Lower leg skin (tissue), 4 donors: ENCODE measurements at regions not wholly inside any gene's neighbourhood (a gene's known extent, or its start where the extent isn't known, plus 50 kb on each side); places are given as distances from the start of the nearest gene placed in this dataset.

Source experiments
- DNase-seq, 2 donors: peaks; one replicate each; pipeline ENCODE4 v3.0.0-alpha.2; 2019; ENCODE audit warnings: low spot score in 2 of 2
- H3K4me3 ChIP-seq: fragments of 200-600 bp; sonication (generic); 2 replicates; pipeline ENCODE4 v1.5.1; 2017; ENCODE audit warnings: mild to moderate bottlenecking, low read depth; ENCODE audit not compliant: poor library complexity, severe bottlenecking
- POLR2A ChIP-seq, 2 donors: fragments of 450-650 bp; IDR thresholded peaks; one replicate each; pipeline ENCODE4 v1.6.1; 2016 to 2017; ENCODE audit warnings: antibody characterized with exemption in 2 of 2, mild to moderate bottlenecking in 1 of 2, moderate library complexity in 1 of 2
- WGBS, 2 donors: methylation state at CpG; one replicate each; pipeline ENCODE4 v1.1.5; 2018; 5-methylcytosine and 5-hydroxymethylcytosine counted together
- intact Hi-C: fragments of 100-400 bp; cut with DNase I; formaldehyde crosslinking; loops from one replicate; pipeline ENCODE4 v1.15.0; 2023; ENCODE audit warnings: low total_unique reads
- TF ChIP-seq, protein P1 (sequence below), 3 donors: fragments of 450-650 bp; IDR thresholded peaks; one replicate each; pipeline ENCODE4 v1.5.1; 2016; ENCODE audit warnings: antibody characterized with exemption in 3 of 3, mild to moderate bottlenecking in 3 of 3, moderate library complexity in 2 of 3

DNA sequence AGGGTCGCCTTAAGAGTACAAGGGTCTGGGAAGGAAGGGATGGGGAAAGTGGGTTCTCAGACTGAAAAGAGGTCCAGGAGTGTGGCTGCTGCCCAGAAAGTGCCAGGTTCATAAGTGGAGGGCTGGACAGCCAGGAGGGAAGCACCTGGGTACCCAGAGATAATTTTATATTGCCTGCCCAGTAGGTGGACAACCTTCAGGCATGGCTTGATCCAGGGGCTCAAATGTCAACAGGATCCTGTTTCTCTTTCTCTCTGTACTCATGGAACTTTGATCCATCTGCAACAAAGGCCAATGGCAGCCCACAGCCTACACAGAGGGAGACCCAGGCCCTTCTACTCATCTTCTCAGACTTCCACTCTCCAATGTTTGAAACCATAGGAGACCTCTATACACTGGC lies 80.5 kb upstream of the GRK3 start:
- 93 to 96% methylated on average over 1 of the region's 1 CpG for WGBS, 2 donors
- no peak for TF ChIP-seq POLR2A (IDR thresholded peaks at IDR 0.05)
- TF ChIP-seq, protein P1, sequence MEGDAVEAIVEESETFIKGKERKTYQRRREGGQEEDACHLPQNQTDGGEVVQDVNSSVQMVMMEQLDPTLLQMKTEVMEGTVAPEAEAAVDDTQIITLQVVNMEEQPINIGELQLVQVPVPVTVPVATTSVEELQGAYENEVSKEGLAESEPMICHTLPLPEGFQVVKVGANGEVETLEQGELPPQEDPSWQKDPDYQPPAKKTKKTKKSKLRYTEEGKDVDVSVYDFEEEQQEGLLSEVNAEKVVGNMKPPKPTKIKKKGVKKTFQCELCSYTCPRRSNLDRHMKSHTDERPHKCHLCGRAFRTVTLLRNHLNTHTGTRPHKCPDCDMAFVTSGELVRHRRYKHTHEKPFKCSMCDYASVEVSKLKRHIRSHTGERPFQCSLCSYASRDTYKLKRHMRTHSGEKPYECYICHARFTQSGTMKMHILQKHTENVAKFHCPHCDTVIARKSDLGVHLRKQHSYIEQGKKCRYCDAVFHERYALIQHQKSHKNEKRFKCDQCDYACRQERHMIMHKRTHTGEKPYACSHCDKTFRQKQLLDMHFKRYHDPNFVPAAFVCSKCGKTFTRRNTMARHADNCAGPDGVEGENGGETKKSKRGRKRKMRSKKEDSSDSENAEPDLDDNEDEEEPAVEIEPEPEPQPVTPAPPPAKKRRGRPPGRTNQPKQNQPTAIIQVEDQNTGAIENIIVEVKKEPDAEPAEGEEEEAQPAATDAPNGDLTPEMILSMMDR (IDR thresholded peaks at IDR 0.05) = no peak
- peak in 1 of 2 donors; percentile 26 for DNase-seq
- H3K4me3 ChIP-seq = no peak overlapping the region
- intact Hi-C loops = no loop called here

DNA sequence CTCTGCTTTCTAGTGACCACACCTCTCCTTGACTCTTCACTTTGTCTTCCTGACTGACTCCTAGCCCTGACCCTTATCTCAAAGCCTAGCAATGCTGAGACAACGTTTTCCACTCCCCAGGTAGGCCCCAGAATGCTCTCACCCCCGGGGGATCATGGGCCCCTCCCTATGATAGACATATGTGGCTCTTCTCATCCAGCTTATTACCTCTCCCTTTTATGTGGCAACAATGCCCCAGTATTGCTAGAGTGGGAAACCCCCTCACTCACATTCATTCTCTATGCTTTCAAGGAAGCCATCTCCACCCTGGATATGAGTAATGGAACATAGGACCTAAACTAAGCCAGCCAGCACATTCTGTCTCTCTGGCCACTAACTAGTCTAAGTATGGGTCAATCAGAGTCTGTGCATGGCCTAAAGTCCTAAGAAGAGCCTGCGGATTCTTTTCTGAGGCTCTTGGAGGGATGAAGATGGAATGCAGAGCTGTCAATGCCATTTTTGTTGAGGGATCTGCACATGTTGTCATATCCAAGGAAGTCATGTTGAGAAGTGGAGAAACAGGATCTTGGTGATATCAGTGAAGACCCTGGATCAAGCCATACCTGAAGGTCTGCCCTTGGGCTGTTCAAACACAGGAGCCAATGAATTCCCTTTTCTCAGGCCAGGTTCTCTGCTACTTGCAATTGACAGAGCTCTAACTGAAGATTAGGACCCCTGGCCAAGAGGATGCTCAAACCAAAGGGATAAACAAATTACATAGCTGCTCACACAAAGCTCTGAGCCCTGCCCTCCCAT lies 79.8 kb upstream of the GRK3 start:
- 62 to 72% methylated on average over 3 of the region's 3 CpGs for WGBS, 2 donors
- no peak overlapping the region for H3K4me3 ChIP-seq
- DNase-seq = no peak
- TF ChIP-seq, protein P1 (IDR thresholded peaks at IDR 0.05) = no peak
- TF ChIP-seq POLR2A (IDR thresholded peaks at IDR 0.05) = no peak
- intact Hi-C loops = no loop called here

DNA sequence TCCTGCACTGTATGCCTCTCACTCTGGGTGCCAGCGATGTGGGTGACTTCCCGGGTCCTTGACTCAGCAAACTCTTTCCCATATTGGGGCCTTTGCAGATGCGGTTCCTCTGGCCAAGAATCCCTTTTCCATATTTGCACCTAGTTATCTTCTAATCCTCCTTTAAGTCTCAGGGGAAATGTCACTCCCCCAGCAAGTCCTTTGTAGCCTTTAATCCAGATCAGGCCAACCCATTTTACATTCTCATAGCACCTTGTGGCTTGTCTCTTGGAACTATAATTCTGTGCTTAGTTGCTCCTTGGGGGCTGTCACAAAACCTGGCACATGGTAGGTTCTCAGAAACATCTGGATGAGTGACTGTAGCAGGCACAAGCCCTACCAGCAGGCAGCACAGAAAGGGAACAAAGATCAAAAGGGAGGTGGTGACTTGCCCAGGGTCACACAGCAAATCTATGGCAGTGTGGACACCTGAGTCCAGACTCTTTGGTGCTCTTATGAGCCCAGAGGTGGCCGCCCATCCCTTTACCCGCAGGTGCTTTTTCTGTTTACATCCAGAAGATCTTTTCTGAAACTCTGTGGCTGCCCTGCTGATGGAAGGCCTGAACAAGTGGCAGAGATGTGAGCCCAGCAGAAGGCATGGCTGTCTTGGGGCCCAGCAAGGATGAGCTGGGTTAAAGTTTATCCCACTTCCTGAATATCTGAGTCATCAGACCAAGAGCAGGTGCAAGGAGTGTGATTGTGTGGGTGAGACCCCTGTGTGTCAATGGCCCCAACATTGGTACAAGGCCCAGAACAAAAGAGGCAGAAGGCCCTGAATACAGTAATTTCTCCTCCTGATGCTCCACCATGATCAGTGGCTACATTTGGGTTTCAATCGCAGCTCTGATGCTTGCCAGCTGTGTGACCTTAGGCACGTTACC lies 78.6 kb upstream of the GRK3 start:
- DNase-seq = no peak
- 90 to 94% methylated on average over 7 of the region's 7 CpGs for WGBS, 2 donors
- no peak for TF ChIP-seq POLR2A (IDR thresholded peaks at IDR 0.05)
- TF ChIP-seq, protein P1 (IDR thresholded peaks at IDR 0.05) = no peak
- intact Hi-C loops = no loop called here
- H3K4me3 ChIP-seq = no peak overlapping the region

DNA sequence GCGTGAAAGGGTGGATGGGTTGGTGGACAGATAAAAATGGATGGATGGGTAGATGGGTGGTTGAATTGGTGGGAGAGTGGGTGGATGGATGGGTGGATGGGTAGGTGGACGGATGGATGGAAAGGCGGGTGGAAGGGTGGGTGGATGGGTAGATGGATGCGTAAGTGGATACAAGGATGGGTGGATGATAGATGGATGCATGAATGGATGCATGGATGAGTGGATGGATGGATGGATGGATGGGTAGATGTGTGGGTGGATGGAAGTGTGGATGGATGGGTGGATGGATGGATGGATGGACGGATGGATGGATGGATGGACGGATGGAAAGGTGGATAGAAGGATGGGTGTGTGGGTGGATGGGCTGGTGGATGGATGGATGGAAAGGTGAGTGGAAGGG lies 77.0 kb upstream of the GRK3 start:
- H3K4me3 ChIP-seq = no peak overlapping the region
- TF ChIP-seq, protein P1 (IDR thresholded peaks at IDR 0.05) = no peak
- no peak for TF ChIP-seq POLR2A (IDR thresholded peaks at IDR 0.05)
- intact Hi-C loops = no loop called here
- WGBS, 2 donors = 94 to 95% methylated on average over 6 of the region's 6 CpGs
- no peak for DNase-seq

DNA sequence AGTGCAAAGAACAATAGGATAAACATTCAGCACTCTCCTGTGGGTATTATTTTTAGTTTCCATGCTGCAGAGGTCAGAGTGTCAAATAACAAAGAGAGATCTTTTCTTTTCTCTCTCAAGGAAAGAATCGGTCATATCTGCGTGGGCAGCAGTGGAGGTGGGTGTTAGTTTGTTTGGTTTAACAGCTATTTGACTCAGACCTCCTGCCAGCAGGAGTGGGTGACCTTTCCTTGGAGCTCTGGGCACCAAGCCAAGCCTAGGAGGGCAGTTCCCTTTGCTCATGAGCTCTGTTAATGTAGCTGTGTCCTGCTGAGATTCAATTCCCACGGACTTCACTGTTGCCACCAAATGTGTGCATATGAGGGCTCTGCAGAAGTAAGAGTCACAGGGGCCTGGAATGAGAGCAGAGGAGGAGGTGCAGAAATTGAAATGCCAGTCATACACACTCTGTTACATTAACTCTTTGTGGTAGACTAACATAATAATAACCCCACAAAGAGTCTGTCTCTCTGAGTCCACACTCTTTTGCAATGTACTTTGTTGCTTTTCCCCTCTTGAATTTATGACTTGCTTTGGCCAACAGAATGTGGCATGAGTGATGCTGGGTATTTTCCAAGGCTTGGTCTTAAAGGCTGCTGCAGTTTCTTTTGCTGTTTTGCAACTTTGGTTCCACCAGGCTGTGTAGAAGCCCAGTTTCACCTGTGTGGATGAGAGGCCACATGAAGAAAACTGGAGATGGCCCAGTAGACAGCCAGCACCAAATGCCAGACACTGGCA lies 76.0 kb upstream of the GRK3 start:
- H3K4me3 ChIP-seq = no peak overlapping the region
- WGBS, 2 donors = 50 to 64% methylated on average over 3 of the region's 3 CpGs
- TF ChIP-seq, protein P1 (IDR thresholded peaks at IDR 0.05) = no peak
- TF ChIP-seq POLR2A (IDR thresholded peaks at IDR 0.05) = no peak
- DNase-seq = no peak
- intact Hi-C loops = no loop called here
